ENCODE measurements at regions not wholly inside any gene's neighbourhood (a gene's known extent, or its start where the extent isn't known, plus 50 kb on each side); places are given as distances from the start of the nearest gene placed in this dataset.

- Histone ChIP-seq H3K27me3 (replicated peaks in 1 of 7) (peaks cover 0 to 5% (median 0%) of the 10 kb centered on the region in 7 donors), H3K9me3 (no peaks in the 10 kb centered on the region), H3K27ac (no peak overlapping the region), H3K4me3 (no peak overlapping the region), H3K4me1 (no peaks in the 10 kb centered on the region), H3K36me3 (no peaks in the 10 kb centered on the region)
- intact Hi-C loops (cut with DNase I; ENCODE audit: low total_unique reads) = no loop called here
- no peak for DNase-seq
- 29 to 59% (median 37%) methylated on average over 3 of the region's 3 CpGs for WGBS, 5 donors
- TF ChIP-seq POLR2A (IDR thresholded peaks at IDR 0.05) = no peak
- no peak for TF ChIP-seq CTCF (IDR thresholded peaks at IDR 0.05 in 8 of 11, conservative IDR thresholded peaks at IDR 0.05 in 3 of 11)
- TF ChIP-seq POLR2AphosphoS5 (IDR thresholded peaks at IDR 0.05) = no peak
Measured at GRCh38 chr13:110055089-110055488, 251.9 kb downstream of the COL4A1 start.

- Histone ChIP-seq H3K4me1 (no peaks in the 10 kb centered on the region), H3K27ac (no peak overlapping the region), H3K9me3 (no peaks in the 10 kb centered on the region), H3K36me3 (no peaks in the 10 kb centered on the region), H3K4me3 (no peak overlapping the region), H3K27me3 (replicated peaks in 1 of 7) (peaks cover 0 to 5% (median 0%) of the 10 kb centered on the region in 7 donors)
- 91 to 96% (median 94%) methylated on average over 13 of the region's 13 CpGs for WGBS, 5 donors
- TF ChIP-seq CTCF (IDR thresholded peaks at IDR 0.05 in 8 of 11, conservative IDR thresholded peaks at IDR 0.05 in 3 of 11) (no peak), POLR2AphosphoS5 (IDR thresholded peaks at IDR 0.05) (no peak), POLR2A (IDR thresholded peaks at IDR 0.05) (no peak)
- no peak for DNase-seq
- intact Hi-C loops (cut with DNase I; ENCODE audit: low total_unique reads) = no loop called here
Measured at GRCh38 chr13:110054041-110054440, 252.9 kb downstream of the COL4A1 start.

- intact Hi-C loops (cut with DNase I; ENCODE audit: low total_unique reads) = no loop called here
- Histone ChIP-seq H3K27ac (no peak overlapping the region), H3K36me3 (no peaks in the 10 kb centered on the region), H3K4me3 (no peak overlapping the region), H3K27me3 (replicated peaks in 1 of 7) (peaks cover 0 to 34% (median 0%) of the 10 kb centered on the region in 7 donors), H3K4me1 (peaks cover 0 to 5% (median 0%) of the 10 kb centered on the region in 6 donors), H3K9me3 (no peaks in the 10 kb centered on the region)
- WGBS, 5 donors = 14 to 21% (median 16%) methylated on average over 7 of the region's 7 CpGs
- TF ChIP-seq CTCF (IDR thresholded peaks at IDR 0.05 in 8 of 11, conservative IDR thresholded peaks at IDR 0.05 in 3 of 11) = no peak
- no peak for TF ChIP-seq POLR2A (IDR thresholded peaks at IDR 0.05)
- DNase-seq = no peak
Measured at GRCh38 chr13:110047496-110047895, 259.5 kb downstream of the COL4A1 start.

- TF ChIP-seq POLR2A (IDR thresholded peaks at IDR 0.05) = no peak
- TF ChIP-seq POLR2AphosphoS5 (IDR thresholded peaks at IDR 0.05) = no peak
- TF ChIP-seq CTCF (IDR thresholded peaks at IDR 0.05 in 8 of 11, conservative IDR thresholded peaks at IDR 0.05 in 3 of 11) = no peak
- intact Hi-C loops (cut with DNase I; ENCODE audit: low total_unique reads) = no loop called here
- Histone ChIP-seq H3K27ac (no peak overlapping the region), H3K36me3 (no peaks in the 10 kb centered on the region), H3K4me3 (no peak overlapping the region), H3K4me1 (peaks cover 0 to 5% (median 0%) of the 10 kb centered on the region in 6 donors), H3K27me3 (replicated peaks in 1 of 7) (peaks cover 0 to 34% (median 0%) of the 10 kb centered on the region in 7 donors), H3K9me3 (no peaks in the 10 kb centered on the region)
- DNase-seq = no peak
- 56 to 70% (median 66%) methylated on average over 4 of the region's 4 CpGs for WGBS, 5 donors
Measured at GRCh38 chr13:110046811-110047210, 260.1 kb downstream of the COL4A1 start.
